Activated CD4-positive, alpha-beta T cell treated with anti-CD3 and anti-CD28 coated beads, Interleukin-2, amount 10 ng/mL, durations not matched to agents 7 days and 5 days (primary cell): ENCODE measurements at regions not wholly inside any gene's neighbourhood (a gene's known extent, or its start where the extent isn't known, plus 50 kb on each side); places are given as distances from the start of the nearest gene placed in this dataset.

ENCODE experiments used
- CTCF ChIA-PET: fragments of 350-600 bp; sonication (Branson Sonifier 250); formaldehyde crosslinking; loops from one replicate; lab custom pipeline; 2021; ENCODE audit warnings: antibody characterized with exemption; lab: Charles Lee
- POLR2A ChIA-PET: fragments of 350-600 bp; sonication (Branson Sonifier 250); formaldehyde crosslinking; loops from one replicate; lab custom pipeline; 2021; ENCODE audit warnings: antibody characterized with exemption; lab: Charles Lee
- DNase-seq: peaks from one replicate; pipeline ENCODE4 v3.0.0-alpha.2; 2020
- H3K27ac Mint-ChIP-seq: one replicate; pipeline ENCODE4 v1.8.0; 2021; ENCODE audit warnings: mild to moderate bottlenecking, moderate library complexity, mixed read lengths
- H3K27me3 Mint-ChIP-seq: one replicate; pipeline ENCODE4 v1.8.0; 2021; ENCODE audit warnings: mixed read lengths
- H3K36me3 Mint-ChIP-seq: one replicate; pipeline ENCODE4 v1.8.0; 2021; ENCODE audit warnings: low read depth, mixed read lengths
- H3K4me1 Mint-ChIP-seq: one replicate; pipeline ENCODE4 v1.8.0; 2021; ENCODE audit warnings: mixed read lengths
- H3K4me3 Mint-ChIP-seq: one replicate; pipeline ENCODE4 v1.8.0; 2021; ENCODE audit warnings: mild to moderate bottlenecking, moderate library complexity, mixed read lengths
- H3K9me3 Mint-ChIP-seq: one replicate; pipeline ENCODE4 v1.8.0; 2021; ENCODE audit warnings: mixed read lengths

- Mint-ChIP-seq H3K4me3 (no peak overlapping the region), H3K4me1 (no peaks in the 10 kb centered on the region), H3K36me3 (peaks cover 93% of the 10 kb centered on the region), H3K27ac (no peak overlapping the region), H3K9me3 (peaks cover 88% of the 10 kb centered on the region), H3K27me3 (no peaks in the 10 kb centered on the region)
- no peak for DNase-seq
- POLR2A ChIA-PET = no interaction called here
- CTCF ChIA-PET = no interaction called here
Measured at GRCh38 chr15:25060996-25061620, 106.3 kb downstream of the SNRPN start.

GRCh38 chr15:25061808-25062550 is 107.2 kb downstream of the SNRPN start:
- H3K36me3 Mint-ChIP-seq = peaks cover 94% of the 10 kb centered on the region
- H3K4me3 Mint-ChIP-seq = no peak overlapping the region
- H3K27me3 Mint-ChIP-seq = no peaks in the 10 kb centered on the region
- no peaks in the 10 kb centered on the region for H3K4me1 Mint-ChIP-seq
- H3K9me3 Mint-ChIP-seq = peaks cover 90% of the 10 kb centered on the region
- no peak for DNase-seq
- CTCF ChIA-PET = no interaction called here
- POLR2A ChIA-PET = no interaction called here
- no peak overlapping the region for H3K27ac Mint-ChIP-seq

DNA sequence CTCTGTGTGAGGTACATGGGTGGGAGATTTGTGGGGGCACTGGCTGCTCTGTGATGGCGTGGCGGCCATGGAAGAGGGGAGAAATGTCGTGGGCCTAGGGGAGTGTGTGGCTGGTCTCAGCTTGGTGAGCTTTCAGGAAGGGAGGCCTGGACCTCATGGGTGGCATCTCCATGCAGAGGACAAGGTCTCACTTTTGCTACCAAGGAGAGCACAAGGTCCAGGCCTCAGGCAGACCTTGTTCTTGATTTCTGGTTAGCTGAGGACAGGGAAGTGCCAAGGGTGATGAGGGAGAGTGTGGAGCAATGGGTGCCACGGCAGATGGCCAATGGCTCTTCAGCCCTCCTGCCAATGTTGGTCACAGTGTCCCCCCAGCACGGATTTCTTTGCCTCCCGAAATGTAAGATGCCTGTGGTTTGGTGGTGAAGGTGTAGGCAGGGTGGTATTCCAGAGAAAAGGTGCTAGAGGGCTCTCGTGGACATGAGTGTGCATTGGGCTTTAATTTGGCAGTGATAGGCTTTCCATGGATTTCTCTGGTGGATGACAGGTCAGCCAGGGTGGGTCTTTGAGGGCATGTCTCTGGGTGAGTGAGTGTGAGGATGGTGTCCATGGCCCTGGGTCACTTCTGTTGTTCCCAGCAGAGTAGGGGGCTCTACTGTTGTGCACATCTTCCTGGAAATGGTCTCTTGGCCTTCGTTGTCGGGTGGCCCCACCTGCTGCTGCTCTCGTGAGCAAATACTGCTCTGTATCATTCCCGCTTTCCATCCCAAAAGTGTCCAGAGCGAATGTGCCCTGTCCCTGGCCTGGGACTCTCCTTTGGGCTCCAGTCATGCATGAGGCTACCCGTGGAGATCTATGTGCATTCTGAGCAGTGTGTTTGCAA is 108.0 kb downstream of the SNRPN start:
- DNase-seq = no peak
- no peaks in the 10 kb centered on the region for H3K27me3 Mint-ChIP-seq
- no peaks in the 10 kb centered on the region for H3K4me1 Mint-ChIP-seq
- ChIA-PET POLR2A (no interaction called here), CTCF (no interaction called here)
- H3K27ac Mint-ChIP-seq = no peak overlapping the region
- H3K36me3 Mint-ChIP-seq = peaks cover 95% of the 10 kb centered on the region
- peaks cover 93% of the 10 kb centered on the region for H3K9me3 Mint-ChIP-seq
- H3K4me3 Mint-ChIP-seq = no peak overlapping the region

GRCh38 chr15:25065286-25065685 is 110.5 kb downstream of the SNRPN start:
- Mint-ChIP-seq H3K36me3 (peaks cover 98% of the 10 kb centered on the region), H3K27ac (no peak overlapping the region), H3K4me1 (no peaks in the 10 kb centered on the region), H3K9me3 (peaks cover 93% of the 10 kb centered on the region), H3K4me3 (no peak overlapping the region), H3K27me3 (no peaks in the 10 kb centered on the region)
- POLR2A ChIA-PET = no interaction called here
- CTCF ChIA-PET = no interaction called here
- no peak for DNase-seq

DNA sequence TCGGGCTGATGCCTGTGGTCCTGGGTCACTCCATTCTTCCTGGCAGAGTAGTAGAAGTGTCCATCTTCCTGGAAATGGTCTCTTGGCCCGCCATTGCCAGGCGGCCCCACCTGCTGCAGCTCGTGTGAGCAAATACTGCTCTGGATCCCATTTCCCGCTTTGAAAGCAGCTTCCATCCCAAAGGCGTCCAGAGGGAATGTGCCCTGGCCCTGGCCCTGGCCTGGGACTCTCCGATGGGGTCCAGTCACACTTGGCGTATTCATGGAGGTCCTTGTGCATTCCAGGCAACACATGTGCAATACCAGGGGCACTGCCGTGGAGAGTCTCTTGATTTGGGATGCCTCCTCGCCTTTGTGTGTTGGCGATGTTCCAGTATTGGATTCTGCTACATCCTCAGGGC is 111.1 kb downstream of the SNRPN start:
- H3K4me1 Mint-ChIP-seq = no peaks in the 10 kb centered on the region
- H3K9me3 Mint-ChIP-seq = peaks cover 92% of the 10 kb centered on the region
- no peak for DNase-seq
- POLR2A ChIA-PET = no interaction called here
- no peak overlapping the region for H3K4me3 Mint-ChIP-seq
- no peak overlapping the region for H3K27ac Mint-ChIP-seq
- H3K36me3 Mint-ChIP-seq = peaks cover 98% of the 10 kb centered on the region
- no peaks in the 10 kb centered on the region for H3K27me3 Mint-ChIP-seq
- CTCF ChIA-PET = no interaction called here

DNA sequence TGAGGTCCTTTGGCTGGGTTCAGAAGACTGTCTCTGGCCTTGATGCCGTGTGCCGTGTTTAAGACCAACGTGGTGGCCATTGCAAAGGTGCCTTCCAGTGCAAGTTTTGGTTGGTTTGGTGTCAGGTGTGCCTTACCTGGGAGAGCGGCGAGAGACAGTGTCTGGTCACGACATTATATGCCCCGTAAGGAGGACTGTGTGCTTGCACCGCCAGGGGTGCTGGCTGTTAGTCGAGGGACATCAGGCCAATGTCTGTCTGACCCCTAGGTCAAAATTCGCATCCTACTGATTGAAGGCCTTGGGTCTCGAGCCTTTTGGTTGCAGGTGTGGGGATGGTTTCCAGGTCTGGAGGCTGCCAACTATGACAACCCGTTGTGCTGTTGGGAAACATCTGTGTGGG is 111.9 kb downstream of the SNRPN start:
- H3K27ac Mint-ChIP-seq = no peak overlapping the region
- CTCF ChIA-PET = no interaction called here
- no peak overlapping the region for H3K4me3 Mint-ChIP-seq
- peaks cover 93% of the 10 kb centered on the region for H3K9me3 Mint-ChIP-seq
- peaks cover 98% of the 10 kb centered on the region for H3K36me3 Mint-ChIP-seq
- no peaks in the 10 kb centered on the region for H3K27me3 Mint-ChIP-seq
- no peaks in the 10 kb centered on the region for H3K4me1 Mint-ChIP-seq
- POLR2A ChIA-PET = no interaction called here
- no peak for DNase-seq

GRCh38 chr15:25067725-25068309 is 113.0 kb downstream of the SNRPN start:
- Mint-ChIP-seq H3K4me1 (no peaks in the 10 kb centered on the region), H3K36me3 (peaks cover 99% of the 10 kb centered on the region), H3K9me3 (peaks cover 87% of the 10 kb centered on the region), H3K4me3 (no peak overlapping the region), H3K27ac (no peak overlapping the region), H3K27me3 (no peaks in the 10 kb centered on the region)
- no peak for DNase-seq
- ChIA-PET POLR2A (no interaction called here), CTCF (no interaction called here)

GRCh38 chr15:25068696-25069095 is 113.9 kb downstream of the SNRPN start:
- no peaks in the 10 kb centered on the region for H3K27me3 Mint-ChIP-seq
- no peaks in the 10 kb centered on the region for H3K4me1 Mint-ChIP-seq
- peaks cover 99% of the 10 kb centered on the region for H3K36me3 Mint-ChIP-seq
- ChIA-PET CTCF (no interaction called here), POLR2A (no interaction called here)
- H3K9me3 Mint-ChIP-seq = peaks cover 84% of the 10 kb centered on the region
- no peak for DNase-seq
- H3K27ac Mint-ChIP-seq = no peak overlapping the region
- H3K4me3 Mint-ChIP-seq = no peak overlapping the region

DNA sequence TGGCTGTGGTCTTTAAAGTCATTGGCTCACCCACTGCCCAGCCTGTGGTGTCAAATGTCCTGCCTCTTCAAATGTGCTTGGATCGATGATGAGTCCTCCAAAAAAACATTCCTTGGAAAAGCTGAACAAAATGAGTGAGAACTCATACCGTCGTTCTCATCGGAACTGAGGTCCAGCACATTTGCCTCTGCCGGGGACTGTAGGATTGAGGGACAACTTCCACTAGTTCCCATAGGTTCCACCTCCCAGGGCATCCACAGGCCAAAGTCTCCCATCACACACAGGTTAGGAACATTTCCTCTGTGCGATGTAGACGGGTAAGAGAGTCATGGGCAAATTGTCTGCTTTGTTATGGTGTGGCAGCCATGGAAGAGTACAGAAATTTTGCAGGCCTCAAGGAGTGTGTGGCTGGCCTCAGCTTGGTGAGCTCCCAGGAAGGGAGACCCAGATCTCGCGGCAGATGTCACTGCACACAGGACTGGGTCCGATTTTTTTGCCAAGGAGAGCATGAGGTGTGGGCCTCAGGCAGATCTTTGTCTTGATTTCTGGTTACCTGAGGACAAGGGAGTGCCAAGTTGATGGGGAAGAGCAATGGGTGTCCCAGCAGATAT is 115.7 kb downstream of the SNRPN start:
- H3K36me3 Mint-ChIP-seq = peaks cover 100% of the 10 kb centered on the region
- no peak overlapping the region for H3K27ac Mint-ChIP-seq
- H3K4me3 Mint-ChIP-seq = no peak overlapping the region
- POLR2A ChIA-PET = no interaction called here
- H3K4me1 Mint-ChIP-seq = no peaks in the 10 kb centered on the region
- DNase-seq = no peak
- CTCF ChIA-PET = no interaction called here
- H3K9me3 Mint-ChIP-seq = peaks cover 83% of the 10 kb centered on the region
- H3K27me3 Mint-ChIP-seq = no peaks in the 10 kb centered on the region

DNA sequence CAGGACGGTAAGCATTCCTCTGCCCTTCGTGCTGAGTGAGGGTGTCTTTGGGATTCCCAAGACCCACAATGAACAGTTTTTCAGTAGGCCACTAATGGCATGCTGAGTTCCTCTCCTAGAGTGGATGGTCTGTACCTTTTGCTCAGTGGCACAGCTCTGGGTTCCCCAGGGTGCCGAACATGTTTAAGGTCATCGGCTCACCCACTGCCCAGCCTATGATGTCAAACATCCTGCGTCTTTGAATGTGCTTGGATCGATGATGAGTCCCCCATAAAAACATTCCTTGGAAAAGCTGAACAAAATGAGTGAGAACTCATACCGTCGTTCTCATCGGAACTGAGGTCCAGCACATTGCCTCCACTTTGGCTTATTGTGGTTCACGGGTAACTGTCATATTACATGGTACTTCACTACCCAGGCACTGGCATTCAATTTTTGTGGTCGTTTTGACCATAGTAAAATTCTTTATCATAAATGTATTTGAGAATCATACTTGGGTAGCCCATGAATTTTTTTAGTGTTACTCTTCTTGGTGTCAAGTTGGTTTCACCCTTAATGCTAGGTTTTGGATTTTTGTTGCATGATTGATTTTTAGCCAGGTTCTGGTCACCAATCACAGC is 118.2 kb downstream of the SNRPN start:
- Mint-ChIP-seq H3K36me3 (peaks cover 99% of the 10 kb centered on the region), H3K4me3 (no peak overlapping the region), H3K9me3 (peaks cover 82% of the 10 kb centered on the region), H3K27ac (no peak overlapping the region), H3K27me3 (no peaks in the 10 kb centered on the region), H3K4me1 (no peaks in the 10 kb centered on the region)
- ChIA-PET POLR2A (no interaction called here), CTCF (no interaction called here)
- no peak for DNase-seq

GRCh38 chr15:25087137-25087536 is 132.3 kb downstream of the SNRPN start:
- POLR2A ChIA-PET = interaction anchor here (0.6 kb wide), 1 partner anchor 74 kb away, joined by 3 read pairs; no protein-coding TSS in a partner anchor
- Mint-ChIP-seq H3K36me3 (peaks cover 90% of the 10 kb centered on the region), H3K27ac (no peak overlapping the region), H3K9me3 (peaks cover 63% of the 10 kb centered on the region), H3K27me3 (no peaks in the 10 kb centered on the region), H3K4me1 (no peaks in the 10 kb centered on the region), H3K4me3 (no peak overlapping the region)
- CTCF ChIA-PET = no interaction called here
- no peak for DNase-seq

- CTCF ChIA-PET = no interaction called here
- no peak for DNase-seq
- POLR2A ChIA-PET = no interaction called here
- Mint-ChIP-seq H3K9me3 (peaks cover 61% of the 10 kb centered on the region), H3K27ac (no peak overlapping the region), H3K36me3 (peaks cover 88% of the 10 kb centered on the region), H3K4me3 (no peak overlapping the region), H3K4me1 (no peaks in the 10 kb centered on the region), H3K27me3 (no peaks in the 10 kb centered on the region)
Measured at GRCh38 chr15:25088261-25088790, 133.5 kb downstream of the SNRPN start.
